PC-9 (cell line): ENCODE measurements at regions not wholly inside any gene's neighbourhood (a gene's known extent, or its start where the extent isn't known, plus 50 kb on each side); places are given as distances from the start of the nearest gene placed in this dataset.

ENCODE experiments used
- BruUV-seq: library from RNA; stranded (reverse); fragments of 400-500 nt; replicated peaks from 2 replicates; lab custom pipeline; 2021; lab: Mats Ljungman, UMichigan
- CTCF ChIA-PET: fragments of 300-600 bp; sonication (Branson Sonifier 250); formaldehyde crosslinking; loops from one replicate; lab custom pipeline; 2022; ENCODE audit warnings: antibody characterized with exemption; lab: Charles Lee
- POLR2A ChIA-PET: fragments of 300-600 bp; sonication (Branson Sonifier 250); formaldehyde crosslinking; loops from one replicate; lab custom pipeline; 2022; ENCODE audit warnings: antibody characterized with exemption; ENCODE audit not compliant: unreplicated experiment; lab: Charles Lee
- DNase-seq, 2 experiments: peaks; one replicate each; pipeline versions ENCODE4 v3.0.0 to v3.0.0-alpha.2; 2015 to 2022; ENCODE audit warnings: mixed read lengths in 1 of 2
- H2AFZ ChIP-seq: fragments of 200-600 bp; sonication (generic); 2 replicates; pipeline ENCODE4 v1.8.1; 2017; ENCODE audit warnings: antibody characterized with exemption
- H3F3A ChIP-seq: fragments of 200-600 bp; sonication (generic); 2 replicates; pipeline ENCODE4 v1.8.1; 2017; ENCODE audit warnings: antibody characterized with exemption, mild to moderate bottlenecking, low read depth; ENCODE audit not compliant: insufficient read depth
- H3K27ac ChIP-seq: fragments of 200-600 bp; sonication (generic); 2 replicates; pipeline ENCODE4 v1.6.1; 2016; ENCODE audit warnings: mixed run types
- H3K27me3 ChIP-seq: fragments of 200-600 bp; sonication (generic); 2 replicates; pipeline ENCODE4 v1.6.1; 2016; ENCODE audit warnings: low read depth, mixed run types; ENCODE audit not compliant: insufficient read depth
- H3K36me3 ChIP-seq: fragments of 200-600 bp; sonication (generic); 2 replicates; pipeline ENCODE4 v1.6.1; 2016; ENCODE audit warnings: low read depth, mixed run types
- H3K4me1 ChIP-seq: fragments of 200-600 bp; sonication (generic); replicated peaks from 2 replicates; pipeline ENCODE4 v1.6.1; 2016; ENCODE audit warnings: mixed run types; ENCODE audit not compliant: insufficient read depth
- H3K4me2 ChIP-seq: fragments of 200-600 bp; sonication (generic); 2 replicates; pipeline ENCODE4 v1.6.1; 2017; ENCODE audit warnings: mixed run types
- H3K4me3 ChIP-seq: fragments of 200-600 bp; sonication (generic); 2 replicates; pipeline ENCODE4 v1.6.1; 2016; ENCODE audit warnings: mixed run types
- H3K79me2 ChIP-seq: fragments of 200-600 bp; sonication (generic); 2 replicates; pipeline ENCODE4 v1.6.1; 2017; ENCODE audit warnings: low read depth, mixed run types
- H3K9me2 ChIP-seq: fragments of 200-600 bp; sonication (generic); 2 replicates; pipeline ENCODE4 v1.8.1; 2017; ENCODE audit warnings: mild to moderate bottlenecking; ENCODE audit not compliant: insufficient read depth
- H3K9me3 ChIP-seq: fragments of 200-600 bp; sonication (generic); 2 replicates; pipeline ENCODE4 v1.8.1; 2016; ENCODE audit warnings: low read depth; ENCODE audit not compliant: insufficient read depth
- H4K20me1 ChIP-seq: fragments of 200-600 bp; sonication (generic); 2 replicates; pipeline ENCODE4 v1.8.1; 2017; ENCODE audit not compliant: insufficient read depth
- CTCF ChIP-seq: fragments of 200-600 bp; sonication (generic); conservative IDR thresholded peaks from 2 replicates; pipeline ENCODE4 v1.6.1; 2017; ENCODE audit warnings: mixed run types, antibody characterized with exemption, mild to moderate bottlenecking, moderate library complexity
- EZH2 ChIP-seq: fragments of 200-600 bp; sonication (generic); IDR thresholded peaks from 2 replicates; pipeline ENCODE4 v1.8.0; 2017; ENCODE audit warnings: antibody characterized with exemption, low read depth
- intact Hi-C: fragments of 100-400 bp; cut with micrococcal nuclease; formaldehyde crosslinking; loops from one replicate; pipeline ENCODE4 v1.10.0; 2022; ENCODE audit not compliant: unreplicated experiment

- Histone ChIP-seq H3F3A (peaks cover 5% of the 10 kb centered on the region; the same call in 1 of the 2 replicates), H3K36me3 (no peaks in the 10 kb centered on the region), H3K4me3 (no peak overlapping the region), H2AFZ (no peak overlapping the region), H3K27me3 (no peaks in the 10 kb centered on the region), H3K27ac (no peak overlapping the region), H4K20me1 (no peaks in the 10 kb centered on the region), H3K4me1 (no peaks in the 10 kb centered on the region; the same call in 1 of the 2 replicates), H3K4me2 (no peak overlapping the region), H3K79me2 (no peaks in the 10 kb centered on the region), H3K9me3 (peaks cover 6% of the 10 kb centered on the region; the same call in 1 of the 2 replicates), H3K9me2 (no peaks in the 10 kb centered on the region)
- ChIA-PET POLR2A (no interaction called here), CTCF (interaction anchor here (0.6 kb wide), 1 partner anchor 100 kb away, joined by 3 read pairs; no protein-coding TSS in a partner anchor)
- BruUV-seq, result no TSS peak
- DNase-seq, result no peak
- intact Hi-C loops, result no loop called here
- TF ChIP-seq CTCF (no peak), EZH2 (no peak)
Observed at GRCh38 chr10:62917475-62918238, 101.5 kb upstream of the EGR2 start.

GRCh38 chr10:62916141-62916603 is 100.0 kb upstream of the EGR2 start:
- TF ChIP-seq CTCF, result no peak
- TF ChIP-seq EZH2, result no peak

GRCh38 chr10:62915158-62915557 is 99.0 kb upstream of the EGR2 start:
- H3K4me3 ChIP-seq, result no peak overlapping the region
- H3K27me3 ChIP-seq, result no peaks in the 10 kb centered on the region
- H4K20me1 ChIP-seq, result no peaks in the 10 kb centered on the region
- TF ChIP-seq EZH2 (no peak), CTCF (no peak)
- no peaks in the 10 kb centered on the region for H3K9me2 ChIP-seq
- BruUV-seq, result no TSS peak
- H2AFZ ChIP-seq, result no peak overlapping the region
- H3K27ac ChIP-seq, result no peak overlapping the region
- H3K79me2 ChIP-seq, result no peaks in the 10 kb centered on the region
- POLR2A ChIA-PET, result no interaction called here
- no peak for DNase-seq
- H3K36me3 ChIP-seq, result no peaks in the 10 kb centered on the region
- peaks cover 3% of the 10 kb centered on the region; the same call in 1 of the 2 replicates for H3K9me3 ChIP-seq
- peaks cover 5% of the 10 kb centered on the region; the same call in 1 of the 2 replicates for H3F3A ChIP-seq
- CTCF ChIA-PET, result no interaction called here
- no peaks in the 10 kb centered on the region; the same call in 1 of the 2 replicates for H3K4me1 ChIP-seq
- H3K4me2 ChIP-seq, result no peak overlapping the region
- intact Hi-C loops, result no loop called here

More at GRCh38 chr10:62916141-62916603, 100.0 kb upstream of the EGR2 start:
- Histone ChIP-seq H3K9me3 (peaks cover 6% of the 10 kb centered on the region; the same call in 1 of the 2 replicates), H3F3A (peaks cover 5% of the 10 kb centered on the region; the same call in 1 of the 2 replicates), H3K4me3 (no peak overlapping the region), H3K27ac (peak overlapping the region; percentile 38), H3K4me1 (no peaks in the 10 kb centered on the region; the same call in 1 of the 2 replicates), H3K36me3 (no peaks in the 10 kb centered on the region), H3K4me2 (no peak overlapping the region), H3K9me2 (no peaks in the 10 kb centered on the region), H4K20me1 (no peaks in the 10 kb centered on the region), H2AFZ (no peak overlapping the region), H3K79me2 (no peaks in the 10 kb centered on the region), H3K27me3 (no peaks in the 10 kb centered on the region)
- intact Hi-C loops, result no loop called here
- no peak for DNase-seq
- CTCF ChIA-PET, result no interaction called here
- no TSS peak for BruUV-seq
- POLR2A ChIA-PET, result no interaction called here
